HepG2 (cell line): ENCODE measurements at regions not wholly inside any gene's neighbourhood (a gene's known extent, or its start where the extent isn't known, plus 50 kb on each side); places are given as distances from the start of the nearest gene placed in this dataset.

ENCODE experiments used
- ATAC-seq: fragments of 200-7000 bp; cut with Tn5 transposase; 3 replicates; pipeline ENCODE4 v1.9.1; 2020; ENCODE audit warnings: mild to moderate bottlenecking, moderate library complexity
- BruUV-seq: library from RNA; stranded (reverse); fragments of 400-500 nt; replicated peaks from 2 replicates; lab custom pipeline; 2021; lab: Mats Ljungman, UMichigan
- CTCF ChIA-PET: fragments of 300-600 bp; formaldehyde crosslinking; extraction: SDS; loops from one replicate; lab custom pipeline; 2021; ENCODE audit warnings: low total read pairs, inconsistent platforms, low intra/inter-chr PET ratio; lab: Yijun Ruan, JAX
- POLR2A ChIA-PET: fragments of 350-600 bp; sonication (Branson Sonifier 250); formaldehyde crosslinking; loops from one replicate; lab custom pipeline; 2020; ENCODE audit warnings: antibody characterized with exemption, inconsistent platforms; lab: Yijun Ruan, JAX
- DNase-seq: peaks from one replicate; pipeline ENCODE4 v3.0.0-alpha.2; 2015; ENCODE audit warnings: low spot score
- FAIRE-seq: peaks from 3 replicates; lab custom pipeline; 2011; peaks lifted over from hg19 to GRCh38; lab: Jason Lieb, UNC
- H2AFZ ChIP-seq: one replicate; pipeline ENCODE4 v1.6.1; 2011; ENCODE audit warnings: low read length, inconsistent platforms
- H3K27ac ChIP-seq: fragments of 300-600 bp; 3 replicates; pipeline ENCODE4 v1.8.0; 2011; ENCODE audit warnings: mixed run types, mild to moderate bottlenecking, mixed read lengths, low read length, inconsistent platforms; ENCODE audit not compliant: insufficient read depth; ENCODE audit errors: extremely low read length
- H3K27me3 ChIP-seq, 2 experiments: fragments of 200-600 bp in 1 of 2; 2 replicates in 1 of 2; 3 replicates in 1 of 2; pipeline versions ENCODE4 v1.6.0 to v1.8.0; 2011; ENCODE audit warnings: low read length in 2 of 2, mild to moderate bottlenecking in 2 of 2, moderate library complexity in 2 of 2, inconsistent platforms in 1 of 2; ENCODE audit not compliant: insufficient read depth in 2 of 2, control insufficient read depth in 1 of 2
- H3K36me3 ChIP-seq, 2 experiments: fragments of 200-600 bp in 1 of 2; replicated peaks in 1 of 2; 2 replicates in 1 of 2; 3 replicates in 1 of 2; pipeline versions ENCODE4 v1.5.1 to v1.8.0; 2011; ENCODE audit warnings: low read length in 2 of 2, inconsistent platforms in 1 of 2; ENCODE audit not compliant: insufficient read depth in 2 of 2, control insufficient read depth in 1 of 2
- H3K4me1 ChIP-seq: 2 replicates; pipeline ENCODE4 v1.5.1; 2012; ENCODE audit warnings: low read length, inconsistent platforms; ENCODE audit not compliant: insufficient read depth
- H3K4me2 ChIP-seq: 2 replicates; pipeline ENCODE4 v1.6.0; 2011; ENCODE audit warnings: low read depth, low read length, inconsistent platforms
- H3K4me3 ChIP-seq, 3 experiments: fragments of 200-600 bp in 1 of 3; sonication (generic), shearing (Covaris generic) in 1 of 3; replicated peaks in 1 of 3; 2 replicates each; pipeline ENCODE4 v1.5.1; 2011 to 2016; ENCODE audit warnings: low read length in 3 of 3, inconsistent platforms in 2 of 3, low read depth in 2 of 3, mild to moderate bottlenecking in 2 of 3, control low read depth in 1 of 3, mixed read lengths in 1 of 3; ENCODE audit not compliant: insufficient read depth in 1 of 3
- H3K79me2 ChIP-seq: one replicate; pipeline ENCODE4 v1.6.1; 2011; ENCODE audit warnings: low read length, inconsistent platforms; ENCODE audit not compliant: insufficient read depth
- H3K9ac ChIP-seq: 2 replicates; pipeline ENCODE4 v1.6.0; 2011; ENCODE audit warnings: mild to moderate bottlenecking, low read depth, low read length, inconsistent platforms; ENCODE audit not compliant: insufficient read depth
- H3K9me3 ChIP-seq: 2 replicates; pipeline ENCODE4 v1.5.1; 2012; ENCODE audit warnings: mild to moderate bottlenecking, low read length
- H4K20me1 ChIP-seq: 2 replicates; pipeline ENCODE4 v1.6.0; 2011; ENCODE audit warnings: inconsistent platforms, mild to moderate bottlenecking, low read length, moderate library complexity; ENCODE audit not compliant: insufficient read depth
- HOMEZ ChIP-seq: IDR thresholded peaks from 2 replicates; pipeline ENCODE4 v1.6.1; 2016; ENCODE audit warnings: low read depth
- NRL ChIP-seq: sonication (generic); formaldehyde crosslinking; IDR thresholded peaks from 2 replicates; pipeline ENCODE4 v1.5.0; 2020; ENCODE audit warnings: missing genetic modification reagents, mild to moderate bottlenecking, moderate library complexity, borderline replicate concordance
- RBFOX2 ChIP-seq: fragments of 200-400 bp; formaldehyde crosslinking; IDR thresholded peaks from 2 replicates; pipeline ENCODE4 v1.6.1; 2017; ENCODE audit warnings: low read depth, mild to moderate bottlenecking, low read length
- WGBS: methylation state at CpG from one replicate; pipeline ENCODE4 v1.1.6; 2017; ENCODE audit warnings: low lambda C conversion rate; 5-methylcytosine and 5-hydroxymethylcytosine counted together
- in situ Hi-C: cut with HindIII; loops from 2 replicates; pipeline ENCODE4 v1.10.0; 2017; ENCODE audit warnings: low pct_unique_long_range_greater_than_20kb; ENCODE audit not compliant: extremely low pct_ligation_motif_present
- intact Hi-C: fragments of 100-400 bp; cut with micrococcal nuclease; formaldehyde crosslinking; loops from one replicate; pipeline ENCODE4 v1.10.0; 2022; ENCODE audit not compliant: unreplicated experiment
- TF ChIP-seq, protein P1 (sequence below): IDR thresholded peaks from 2 replicates; pipeline ENCODE4 v1.6.1; 2012; ENCODE audit warnings: low read depth, low read length, improper control_type of control experiment

- Histone ChIP-seq H2AFZ (no peak overlapping the region), H3K27ac (no peak overlapping the region), H3K9ac (no peak overlapping the region), H3K9me3 (no peaks in the 10 kb centered on the region), H3K36me3 (no peaks in the 10 kb centered on the region), H3K4me2 (no peak overlapping the region), H3K4me1 (no peaks in the 10 kb centered on the region), H4K20me1 (no peaks in the 10 kb centered on the region), H3K79me2 (no peaks in the 10 kb centered on the region), H3K27me3 (peaks cover 4 to 18% of the 10 kb centered on the region in 2 experiments; a peak in 4 of 5 replicates), H3K4me3 (no peak overlapping the region)
- in situ Hi-C loops, result no loop called here
- TF ChIP-seq NRL (CRISPR knock-in tag) (no peak), HOMEZ (no peak), RBFOX2 (no peak)
- TF ChIP-seq, protein P1, sequence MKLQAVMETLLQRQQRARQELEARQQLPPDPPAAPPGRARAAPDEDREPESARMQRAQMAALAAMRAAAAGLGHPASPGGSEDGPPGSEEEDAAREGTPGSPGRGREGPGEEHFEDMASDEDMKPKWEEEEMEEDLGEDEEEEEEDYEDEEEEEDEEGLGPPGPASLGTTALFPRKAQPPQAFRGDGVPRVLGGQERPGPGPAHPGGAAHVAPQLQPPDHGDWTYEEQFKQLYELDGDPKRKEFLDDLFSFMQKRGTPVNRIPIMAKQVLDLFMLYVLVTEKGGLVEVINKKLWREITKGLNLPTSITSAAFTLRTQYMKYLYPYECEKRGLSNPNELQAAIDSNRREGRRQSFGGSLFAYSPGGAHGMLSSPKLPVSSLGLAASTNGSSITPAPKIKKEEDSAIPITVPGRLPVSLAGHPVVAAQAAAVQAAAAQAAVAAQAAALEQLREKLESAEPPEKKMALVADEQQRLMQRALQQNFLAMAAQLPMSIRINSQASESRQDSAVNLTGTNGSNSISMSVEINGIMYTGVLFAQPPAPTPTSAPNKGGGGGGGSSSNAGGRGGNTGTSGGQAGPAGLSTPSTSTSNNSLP, result no peak
- intact Hi-C loops, result no loop called here
- DNase-seq (no peak), FAIRE-seq (no peak), ATAC-seq (no peak)
- WGBS, result 47% methylated on average over 17 of the region's 30 CpGs
- CTCF ChIA-PET, result no interaction called here
- no TSS peak for BruUV-seq
- POLR2A ChIA-PET, result no interaction called here
Measured at GRCh38 chr14:94907626-94908261, 137.8 kb upstream of the GSC start.
